WTC11 (cell line): ENCODE measurements at regions not wholly inside any gene's neighbourhood (a gene's known extent, or its start where the extent isn't known, plus 50 kb on each side); places are given as distances from the start of the nearest gene placed in this dataset.

Source experiments
- ATAC-seq: fragments of 200-7000 bp; cut with Tn5 transposase; 2 replicates; pipeline ENCODE4 v1.10.0; 2021; ENCODE audit warnings: mild to moderate bottlenecking, moderate library complexity
- CTCF ChIA-PET: fragments of 300-600 bp; sonication (Branson Sonifier 250); formaldehyde crosslinking; loops from one replicate; lab custom pipeline; 2021; ENCODE audit warnings: antibody characterized with exemption; lab: Charles Lee
- POLR2A ChIA-PET: fragments of 350-600 bp; sonication (Branson Sonifier 250); formaldehyde crosslinking; loops from one replicate; lab custom pipeline; 2021; ENCODE audit warnings: antibody characterized with exemption; lab: Charles Lee
- DNase-seq: peaks from one replicate; pipeline ENCODE4 v3.0.0; 2021; ENCODE audit warnings: low spot score
- H3K27ac Mint-ChIP-seq: 2 replicates; pipeline ENCODE4 v1.8.0; 2021; ENCODE audit warnings: mixed read lengths
- H3K27me3 Mint-ChIP-seq: 2 replicates; pipeline ENCODE4 v1.8.0; 2021; ENCODE audit warnings: low read depth, mild to moderate bottlenecking, moderate library complexity, mixed read lengths
- H3K36me3 Mint-ChIP-seq: 2 replicates; pipeline ENCODE4 v1.8.0; 2021; ENCODE audit warnings: mixed read lengths
- H3K4me1 Mint-ChIP-seq: 2 replicates; pipeline ENCODE4 v1.8.0; 2022; ENCODE audit warnings: mixed read lengths
- H3K4me3 Mint-ChIP-seq: 2 replicates; pipeline ENCODE4 v1.8.0; 2021; ENCODE audit warnings: mild to moderate bottlenecking, moderate library complexity, mixed read lengths
- H3K9me3 Mint-ChIP-seq: 2 replicates; pipeline ENCODE4 v1.8.0; 2021; ENCODE audit warnings: mixed read lengths
- ATF1 ChIP-seq: sonication (generic); formaldehyde crosslinking; IDR thresholded peaks from 2 replicates; pipeline ENCODE4 v1.8.1; 2023; ENCODE audit warnings: mild to moderate bottlenecking, moderate library complexity, missing genetic modification reagents
- ATF6 ChIP-seq: sonication (generic); formaldehyde crosslinking; IDR thresholded peaks from 2 replicates; pipeline ENCODE4 v1.8.1; 2023; ENCODE audit warnings: mild to moderate bottlenecking, missing genetic modification reagents
- CDX4 ChIP-seq: fragments of 250-450 bp; sonication (Bioruptor Pico); IDR thresholded peaks from 2 replicates; pipeline ENCODE4 v1.9.0; 2021; ENCODE audit warnings: moderate library complexity, mild to moderate bottlenecking, inconsistent platforms, borderline replicate concordance
- CREB1 ChIP-seq: sonication (generic); formaldehyde crosslinking; IDR thresholded peaks from 2 replicates; pipeline ENCODE4 v1.8.0; 2023; ENCODE audit warnings: mild to moderate bottlenecking, missing genetic modification reagents
- E2F4 ChIP-seq: sonication (generic); formaldehyde crosslinking; IDR thresholded peaks from 2 replicates; pipeline ENCODE4 v1.8.1; 2022; ENCODE audit warnings: low read depth, mild to moderate bottlenecking, moderate library complexity, missing genetic modification reagents, borderline replicate concordance
- E2F5 ChIP-seq: sonication (generic); formaldehyde crosslinking; IDR thresholded peaks from 2 replicates; pipeline ENCODE4 v1.8.1; 2022; ENCODE audit warnings: mild to moderate bottlenecking, moderate library complexity, missing genetic modification reagents
- FOXP4 ChIP-seq: sonication (generic); formaldehyde crosslinking; IDR thresholded peaks from 2 replicates; pipeline ENCODE4 v1.8.0; 2022; ENCODE audit warnings: mild to moderate bottlenecking, missing genetic modification reagents
- KAT7 ChIP-seq: sonication (generic); formaldehyde crosslinking; IDR thresholded peaks from 2 replicates; pipeline ENCODE4 v1.8.1; 2023; ENCODE audit warnings: missing genetic modification reagents, mild to moderate bottlenecking, borderline replicate concordance
- MAX ChIP-seq: sonication (generic); formaldehyde crosslinking; IDR thresholded peaks from 2 replicates; pipeline ENCODE4 v1.8.0; 2022; ENCODE audit warnings: mild to moderate bottlenecking, missing genetic modification reagents
- NFYB ChIP-seq: sonication (generic); formaldehyde crosslinking; conservative IDR thresholded peaks from 2 replicates; pipeline ENCODE4 v1.8.0; 2022; ENCODE audit warnings: low read depth, missing genetic modification reagents
- NR2C2 ChIP-seq: sonication (generic); formaldehyde crosslinking; IDR thresholded peaks from 2 replicates; pipeline ENCODE4 v1.8.0; 2022; ENCODE audit warnings: mild to moderate bottlenecking, missing genetic modification reagents
- RELA ChIP-seq: sonication (generic); formaldehyde crosslinking; IDR thresholded peaks from 2 replicates; pipeline ENCODE4 v1.8.1; 2022; ENCODE audit warnings: missing genetic modification reagents, mild to moderate bottlenecking, borderline replicate concordance
- RORB ChIP-seq: fragments of 250-450 bp; sonication (Bioruptor Pico); IDR thresholded peaks from 2 replicates; pipeline ENCODE4 v1.9.0; 2021; ENCODE audit warnings: mild to moderate bottlenecking
- SMAD3 ChIP-seq: sonication (generic); formaldehyde crosslinking; IDR thresholded peaks from 2 replicates; pipeline ENCODE4 v1.8.0; 2022; ENCODE audit warnings: missing genetic modification reagents, mild to moderate bottlenecking, borderline replicate concordance
- TEAD1 ChIP-seq: sonication (generic); formaldehyde crosslinking; IDR thresholded peaks from 2 replicates; pipeline ENCODE4 v1.8.0; 2022; ENCODE audit warnings: mild to moderate bottlenecking, missing genetic modification reagents
- TP53 ChIP-seq: sonication (generic); formaldehyde crosslinking; IDR thresholded peaks from 2 replicates; pipeline ENCODE4 v1.8.1; 2023; ENCODE audit warnings: mild to moderate bottlenecking, missing genetic modification reagents
- ZMAT4 ChIP-seq: fragments of 250-450 bp; sonication (Bioruptor Pico); IDR thresholded peaks from 2 replicates; pipeline ENCODE4 v1.9.0; 2021; ENCODE audit warnings: mild to moderate bottlenecking
- ZNF219 ChIP-seq: sonication (generic); formaldehyde crosslinking; IDR thresholded peaks from 2 replicates; pipeline ENCODE4 v1.8.0; 2023; ENCODE audit warnings: missing genetic modification reagents, mild to moderate bottlenecking, borderline replicate concordance
- ZNF281 ChIP-seq: sonication (generic); formaldehyde crosslinking; IDR thresholded peaks from 2 replicates; pipeline ENCODE4 v1.8.0; 2023; ENCODE audit warnings: mild to moderate bottlenecking, missing genetic modification reagents
- ZNF423 ChIP-seq: fragments of 250-450 bp; sonication (Bioruptor Pico); IDR thresholded peaks from 2 replicates; pipeline ENCODE4 v2.1.2; 2022; ENCODE audit warnings: mild to moderate bottlenecking, moderate library complexity
- ZSCAN18 ChIP-seq: fragments of 250-450 bp; sonication (Bioruptor Pico); IDR thresholded peaks from 2 replicates; pipeline ENCODE4 v2.1.2; 2022; ENCODE audit warnings: mild to moderate bottlenecking, moderate library complexity

- no peak for TF ChIP-seq ZNF281 (CRISPR knock-in tag)
- no peak for TF ChIP-seq E2F5 (CRISPR knock-in tag)
- TF ChIP-seq NFYB (CRISPR knock-in tag) = no peak
- no peak for TF ChIP-seq CDX4
- TF ChIP-seq ZSCAN18 (CRISPR knock-in tag) = no peak
- TF ChIP-seq RORB (CRISPR knock-in tag) = no peak
These were observed 118.7 kb upstream of the GDF10 start (continued) for GRCh38 chr10:47181052-47181849.

- Mint-ChIP-seq H3K27ac (no peak overlapping the region), H3K9me3 (peaks cover 7% of the 10 kb centered on the region; the same call in 1 of the 2 replicates), H3K4me1 (no peaks in the 10 kb centered on the region), H3K36me3 (no peaks in the 10 kb centered on the region), H3K27me3 (no peaks in the 10 kb centered on the region), H3K4me3 (no peak overlapping the region)
- DNase-seq (no peak), ATAC-seq (no peak)
- ChIA-PET POLR2A (no interaction called here), CTCF (no interaction called here)
- TF ChIP-seq TP53 (CRISPR knock-in tag) = no peak
- TF ChIP-seq E2F4 (CRISPR knock-in tag) = no peak
- no peak for TF ChIP-seq FOXP4 (CRISPR knock-in tag)
- no peak for TF ChIP-seq NR2C2 (CRISPR knock-in tag)
- no peak for TF ChIP-seq ZMAT4
- TF ChIP-seq SMAD3 (CRISPR knock-in tag) = no peak
- no peak for TF ChIP-seq MAX
- TF ChIP-seq TEAD1 (CRISPR knock-in tag) = no peak
- TF ChIP-seq CREB1 (CRISPR knock-in tag) = no peak
- TF ChIP-seq ZNF423 (CRISPR knock-in tag) = no peak
- no peak for TF ChIP-seq KAT7
- TF ChIP-seq ZNF219 = no peak
- no peak for TF ChIP-seq CDX4
- TF ChIP-seq ATF6 (CRISPR knock-in tag) = no peak
- no peak for TF ChIP-seq RELA (CRISPR knock-in tag)
- TF ChIP-seq ATF1 (CRISPR knock-in tag) = no peak
These were observed 116.9 kb upstream of the GDF10 start for GRCh38 chr10:47182934-47183703.
